GM12865 (cell line): ENCODE measurements at regions not wholly inside any gene's neighbourhood (a gene's known extent, or its start where the extent isn't known, plus 50 kb on each side); places are given as distances from the start of the nearest gene placed in this dataset.

Experiments used
- DNase-seq: peaks from one replicate; pipeline ENCODE4 v3.0.0; 2010; ENCODE audit warnings: low read depth
- H3K4me3 ChIP-seq: 2 replicates; pipeline ENCODE4 v1.5.1; 2011; ENCODE audit warnings: mild to moderate bottlenecking, low read depth, low read length, control low read depth
- TF ChIP-seq, protein P1 (sequence below): IDR thresholded peaks from 2 replicates; pipeline ENCODE4 v1.5.1; 2011; ENCODE audit warnings: low read length, control low read depth, low read depth, inconsistent platforms; ENCODE audit not compliant: insufficient read depth; ENCODE audit errors: missing control alignments

DNA sequence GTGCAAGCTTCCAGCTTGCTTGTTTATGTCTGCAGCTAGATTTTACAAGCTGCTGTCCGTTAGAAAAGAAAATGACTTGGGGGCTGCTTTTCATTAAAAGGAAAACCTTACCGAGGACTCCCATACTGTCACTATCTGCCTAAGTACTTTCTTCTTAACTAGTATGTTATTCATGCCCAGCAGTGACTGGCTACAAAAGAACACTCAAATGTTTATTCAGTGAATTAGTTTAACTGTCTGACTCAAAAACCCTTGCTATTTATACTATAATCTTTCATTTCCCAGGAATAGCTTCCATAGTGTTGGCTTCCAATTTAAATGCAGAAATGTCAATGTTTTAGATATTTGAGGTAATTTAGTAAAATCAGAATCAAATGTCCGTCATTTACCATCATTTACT is 164.9 kb downstream of the DTHD1 start:
- no peak overlapping the region for H3K4me3 ChIP-seq
- TF ChIP-seq, protein P1, sequence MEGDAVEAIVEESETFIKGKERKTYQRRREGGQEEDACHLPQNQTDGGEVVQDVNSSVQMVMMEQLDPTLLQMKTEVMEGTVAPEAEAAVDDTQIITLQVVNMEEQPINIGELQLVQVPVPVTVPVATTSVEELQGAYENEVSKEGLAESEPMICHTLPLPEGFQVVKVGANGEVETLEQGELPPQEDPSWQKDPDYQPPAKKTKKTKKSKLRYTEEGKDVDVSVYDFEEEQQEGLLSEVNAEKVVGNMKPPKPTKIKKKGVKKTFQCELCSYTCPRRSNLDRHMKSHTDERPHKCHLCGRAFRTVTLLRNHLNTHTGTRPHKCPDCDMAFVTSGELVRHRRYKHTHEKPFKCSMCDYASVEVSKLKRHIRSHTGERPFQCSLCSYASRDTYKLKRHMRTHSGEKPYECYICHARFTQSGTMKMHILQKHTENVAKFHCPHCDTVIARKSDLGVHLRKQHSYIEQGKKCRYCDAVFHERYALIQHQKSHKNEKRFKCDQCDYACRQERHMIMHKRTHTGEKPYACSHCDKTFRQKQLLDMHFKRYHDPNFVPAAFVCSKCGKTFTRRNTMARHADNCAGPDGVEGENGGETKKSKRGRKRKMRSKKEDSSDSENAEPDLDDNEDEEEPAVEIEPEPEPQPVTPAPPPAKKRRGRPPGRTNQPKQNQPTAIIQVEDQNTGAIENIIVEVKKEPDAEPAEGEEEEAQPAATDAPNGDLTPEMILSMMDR, result no peak
- DNase-seq, result no peak

DNA sequence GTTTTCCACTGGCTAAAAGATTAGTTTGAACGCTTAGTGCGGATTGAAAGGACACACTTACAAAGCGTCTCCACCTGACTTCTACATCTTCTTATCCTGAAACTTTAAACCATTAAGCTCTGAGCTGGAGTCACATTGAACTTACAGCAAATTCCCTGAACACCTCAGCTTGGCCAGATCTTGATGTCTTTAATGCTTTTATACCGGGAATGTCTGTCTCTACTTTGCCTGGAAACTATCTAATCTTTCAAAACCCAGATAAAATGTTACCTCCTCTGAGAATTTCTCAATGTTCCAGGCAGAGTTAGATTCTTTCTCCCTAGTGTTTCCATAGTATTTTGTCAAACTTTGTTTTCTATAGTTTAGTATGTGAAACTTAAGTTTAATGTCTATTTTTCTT is 179.9 kb downstream of the DTHD1 start:
- TF ChIP-seq, protein P1, result no peak
- H3K4me3 ChIP-seq, result no peak overlapping the region
- DNase-seq, result no peak

DNA sequence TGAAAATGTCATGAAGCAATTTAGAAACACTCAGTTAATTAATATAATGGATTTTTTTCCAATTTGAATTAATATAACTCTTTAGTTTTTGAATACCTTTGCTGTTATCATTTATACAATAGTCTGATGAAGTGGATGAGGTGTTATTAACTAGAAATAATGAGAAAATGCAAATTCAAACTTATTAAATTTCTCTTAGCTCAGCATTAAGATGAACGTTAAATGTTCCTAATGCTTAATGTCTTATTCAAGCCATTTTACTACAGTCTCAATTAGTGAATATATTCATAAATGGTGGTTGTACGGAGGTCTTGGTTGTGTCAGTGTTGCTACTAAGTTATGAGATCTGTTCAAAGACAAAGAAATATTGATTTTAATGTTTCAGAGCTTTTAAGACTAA is 186.3 kb downstream of the DTHD1 start:
- TF ChIP-seq, protein P1, result no peak
- DNase-seq, result no peak
- no peak overlapping the region for H3K4me3 ChIP-seq

DNA sequence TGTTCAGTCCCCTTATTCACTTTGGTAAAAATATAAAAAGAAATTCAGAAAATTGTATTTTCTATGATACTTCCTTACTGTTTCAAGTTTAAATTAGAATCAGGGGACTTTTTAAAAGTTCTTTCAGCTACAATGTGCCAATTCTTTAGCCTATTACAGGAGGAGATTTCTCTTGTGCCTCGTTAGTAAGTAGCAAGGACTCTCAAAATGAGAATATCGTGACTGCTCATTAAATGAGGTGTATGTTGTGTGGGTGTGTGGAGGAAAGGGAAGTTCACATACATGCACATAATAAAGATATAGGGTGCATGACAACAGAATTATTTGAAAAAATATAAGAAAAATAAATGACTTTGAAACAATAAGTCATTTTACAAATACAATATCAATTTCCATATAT is 190.5 kb downstream of the DTHD1 start:
- TF ChIP-seq, protein P1, result no peak
- DNase-seq, result no peak
- H3K4me3 ChIP-seq, result no peak overlapping the region

DNA sequence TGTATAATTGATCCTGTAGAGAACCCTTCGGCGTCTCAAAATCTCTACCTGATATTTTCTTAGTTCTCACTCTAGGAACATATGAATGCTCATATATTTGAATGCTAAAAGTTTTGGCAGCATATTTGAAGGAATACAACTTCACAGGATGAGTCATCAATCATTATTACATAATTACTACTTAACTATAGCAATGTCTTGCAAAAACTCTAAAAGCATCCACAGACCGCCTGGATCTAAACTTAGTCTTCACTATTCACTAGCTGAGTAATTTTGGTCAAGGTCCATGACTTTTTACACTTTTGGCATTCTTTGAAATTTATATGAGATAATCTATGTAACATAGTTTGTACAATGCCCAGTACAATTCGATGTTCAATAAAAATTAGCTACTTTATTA is 194.7 kb downstream of the DTHD1 start:
- TF ChIP-seq, protein P1, result no peak
- no peak for DNase-seq
- no peak overlapping the region for H3K4me3 ChIP-seq

DNA sequence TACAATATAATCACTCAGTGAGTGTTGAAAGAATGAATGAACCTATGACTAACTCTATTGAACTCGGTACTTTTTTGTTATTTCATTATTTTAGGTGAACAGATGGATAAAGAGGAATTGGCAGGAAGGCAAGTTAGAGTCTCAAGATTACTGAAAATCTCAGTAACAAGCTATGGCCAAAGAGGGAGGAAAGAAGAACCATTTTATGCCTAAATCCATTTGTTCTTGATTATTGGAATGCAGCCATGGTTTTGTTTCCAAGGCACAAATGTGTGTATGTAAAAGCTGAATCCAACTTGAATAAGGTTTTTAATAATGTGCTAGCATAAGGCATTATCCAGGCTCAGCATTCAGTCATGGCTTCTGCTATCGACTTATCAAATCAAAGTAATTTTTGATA is 196.4 kb downstream of the DTHD1 start:
- no peak for DNase-seq
- H3K4me3 ChIP-seq, result no peak overlapping the region
- TF ChIP-seq, protein P1, result no peak

DNA sequence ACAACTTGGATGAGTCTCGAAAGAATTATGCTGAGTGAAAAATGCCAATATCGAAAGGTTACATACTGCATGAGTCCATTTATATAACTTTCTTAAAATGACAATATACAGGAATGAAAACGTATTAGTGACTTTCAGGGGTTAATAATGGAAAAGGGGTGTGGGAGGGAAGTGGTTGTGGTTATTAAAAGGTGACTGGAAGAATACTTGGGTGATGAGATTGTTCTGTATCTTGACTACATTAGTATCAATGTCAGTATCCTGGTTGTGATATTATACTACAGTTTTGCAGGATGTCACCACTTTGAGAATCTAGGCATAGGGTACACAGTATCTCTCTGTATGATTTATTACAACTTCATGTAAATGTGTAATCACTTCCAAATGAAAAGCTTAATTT is 204.5 kb downstream of the DTHD1 start:
- no peak for DNase-seq
- TF ChIP-seq, protein P1, result no peak
- H3K4me3 ChIP-seq, result no peak overlapping the region
